ENCODE measurements at regions not wholly inside any gene's neighbourhood (a gene's known extent, or its start where the extent isn't known, plus 50 kb on each side); places are given as distances from the start of the nearest gene placed in this dataset.

- TF ChIP-seq FOXK2 (IDR thresholded peaks at IDR 0.05) (no peak), CTBP1 (IDR thresholded peaks at IDR 0.05; ENCODE audit: borderline replicate concordance) (no peak), ELF4 (IDR thresholded peaks at IDR 0.05) (no peak), ARNT (IDR thresholded peaks at IDR 0.05) (no peak), SP1 (IDR thresholded peaks at IDR 0.05) (no peak), HDGF (IDR thresholded peaks at IDR 0.05; ENCODE audit: borderline replicate concordance) (no peak)
These were observed 135.1 kb downstream of the SNAPC1 start for GRCh38 chr14:61897300-61897699.

All from HEK293T (cell line).